ENCODE measurements at regions not wholly inside any gene's neighbourhood (a gene's known extent, or its start where the extent isn't known, plus 50 kb on each side); places are given as distances from the start of the nearest gene placed in this dataset.

GRCh38 chr12:46491548-46491947 is 119.0 kb upstream of the SLC38A2 start:
- no peak for TF ChIP-seq CTCF (IDR thresholded peaks at IDR 0.05; ENCODE audit: low read depth, low read length, missing control alignments)
- H3K4me3 ChIP-seq (replicated peaks; ENCODE audit: low read depth, low read length): no peak overlapping the region

GRCh38 chr12:46490635-46491034 is 118.1 kb upstream of the SLC38A2 start:
- no peak for DNase-seq (ENCODE audit: extremely low read depth, low read depth)
- no peak overlapping the region for H3K4me3 ChIP-seq (replicated peaks; ENCODE audit: low read depth, low read length)
- TF ChIP-seq CTCF (IDR thresholded peaks at IDR 0.05; ENCODE audit: low read depth, low read length, missing control alignments): no peak

More at GRCh38 chr12:46491548-46491947, 119.0 kb upstream of the SLC38A2 start:
- DNase-seq (ENCODE audit: extremely low read depth, low read depth): no peak

- no peak for TF ChIP-seq CTCF (IDR thresholded peaks at IDR 0.05; ENCODE audit: low read depth, low read length, missing control alignments)
- no peak overlapping the region for H3K4me3 ChIP-seq (replicated peaks; ENCODE audit: low read depth, low read length)
- no peak for DNase-seq (ENCODE audit: extremely low read depth, low read depth)
Measured at GRCh38 chr12:46489951-46490388, 117.4 kb upstream of the SLC38A2 start.

GRCh38 chr12:46487567-46488131 is 115.1 kb upstream of the SLC38A2 start:
- no peak for TF ChIP-seq CTCF (IDR thresholded peaks at IDR 0.05; ENCODE audit: low read depth, low read length, missing control alignments)
- H3K4me3 ChIP-seq (replicated peaks; ENCODE audit: low read depth, low read length): no peak overlapping the region
- no peak for DNase-seq (ENCODE audit: extremely low read depth, low read depth)

- no peak for TF ChIP-seq CTCF (IDR thresholded peaks at IDR 0.05; ENCODE audit: low read depth, low read length, missing control alignments)
- H3K4me3 ChIP-seq (replicated peaks; ENCODE audit: low read depth, low read length): no peak overlapping the region
- DNase-seq (ENCODE audit: extremely low read depth, low read depth): no peak
Measured at GRCh38 chr12:46486588-46486987, 114.0 kb upstream of the SLC38A2 start.

GRCh38 chr12:46485853-46486252 is 113.3 kb upstream of the SLC38A2 start:
- H3K4me3 ChIP-seq (replicated peaks; ENCODE audit: low read depth, low read length): no peak overlapping the region
- no peak for DNase-seq (ENCODE audit: extremely low read depth, low read depth)
- no peak for TF ChIP-seq CTCF (IDR thresholded peaks at IDR 0.05; ENCODE audit: low read depth, low read length, missing control alignments)

Measured in HFF-Myc (cell line).